HAP-1 (cell line): ENCODE measurements at regions not wholly inside any gene's neighbourhood (a gene's known extent, or its start where the extent isn't known, plus 50 kb on each side); places are given as distances from the start of the nearest gene placed in this dataset.

Experiments
- DNase-seq, 2 experiments: peaks; one replicate each; pipeline ENCODE4 v3.0.0-alpha.2; 2016 to 2020; ENCODE audit warnings: low spot score in 2 of 2
- H3K27me3 ChIP-seq: fragments of 250-450 bp; sonication (Bioruptor Pico); 2 replicates; pipeline ENCODE4 v1.5.1; 2020; ENCODE audit warnings: low read depth, mild to moderate bottlenecking, moderate library complexity
- H3K36me3 ChIP-seq: fragments of 250-450 bp; sonication (Bioruptor Pico); replicated peaks from 2 replicates; pipeline ENCODE4 v1.5.1; 2020; ENCODE audit warnings: mild to moderate bottlenecking
- H3K4me1 ChIP-seq: fragments of 250-450 bp; sonication (Bioruptor Pico); 2 replicates; pipeline ENCODE4 v1.5.1; 2020; ENCODE audit warnings: mild to moderate bottlenecking
- H3K4me3 ChIP-seq: fragments of 250-450 bp; sonication (Bioruptor Pico); 2 replicates; pipeline ENCODE4 v1.5.1; 2020; ENCODE audit warnings: mild to moderate bottlenecking, moderate library complexity
- H3K9me3 ChIP-seq: fragments of 250-450 bp; sonication (Bioruptor Pico); 2 replicates; pipeline ENCODE4 v1.5.1; 2020; ENCODE audit warnings: mild to moderate bottlenecking, moderate library complexity
- in situ Hi-C: fragments of 300-500 bp; cut with MboI; formaldehyde crosslinking; loops from 3 replicates; pipeline ENCODE4 v1.14.3; 2020; ENCODE audit warnings: low sequenced_read_pairs, inconsistent platforms, mixed read lengths

GRCh38 chr5:163360656-163361055 is 76.7 kb upstream of the CCNG1 start:
- in situ Hi-C loops, result no loop called here
- peaks cover 3% of the 10 kb centered on the region; the same call in 1 of the 2 replicates for H3K27me3 ChIP-seq
- H3K4me1 ChIP-seq, result no peaks in the 10 kb centered on the region
- DNase-seq, result no peak
- no peaks in the 10 kb centered on the region for H3K36me3 ChIP-seq
- H3K4me3 ChIP-seq, result no peak overlapping the region
- H3K9me3 ChIP-seq, result no peaks in the 10 kb centered on the region

DNA sequence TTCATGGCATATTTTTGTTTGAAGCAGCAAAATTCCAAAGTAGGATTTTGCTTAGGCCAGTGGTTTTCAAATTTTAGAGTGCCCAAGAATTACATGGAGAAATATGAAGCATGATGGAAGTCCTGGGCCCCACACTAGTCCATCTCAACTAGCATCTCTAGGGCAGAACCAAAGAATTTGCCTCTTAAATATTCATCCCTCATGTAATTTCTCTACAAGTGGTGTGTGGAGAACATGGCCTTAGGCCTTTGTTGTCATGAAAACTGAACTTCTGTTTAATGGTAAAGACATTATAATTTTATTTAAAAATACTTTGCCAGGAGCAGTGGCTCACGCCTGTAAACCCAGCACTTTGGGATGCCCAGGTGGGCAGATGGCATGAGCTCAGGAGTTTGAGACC is 75.9 kb upstream of the CCNG1 start:
- no peaks in the 10 kb centered on the region for H3K36me3 ChIP-seq
- no peak for DNase-seq
- peaks cover 3% of the 10 kb centered on the region; the same call in 1 of the 2 replicates for H3K27me3 ChIP-seq
- H3K4me1 ChIP-seq, result no peaks in the 10 kb centered on the region
- H3K9me3 ChIP-seq, result no peaks in the 10 kb centered on the region
- H3K4me3 ChIP-seq, result no peak overlapping the region
- in situ Hi-C loops, result no loop called here

GRCh38 chr5:163362840-163363371 is 74.5 kb upstream of the CCNG1 start:
- peaks cover 3% of the 10 kb centered on the region; the same call in 1 of the 2 replicates for H3K27me3 ChIP-seq
- no peak overlapping the region for H3K4me3 ChIP-seq
- H3K9me3 ChIP-seq, result no peaks in the 10 kb centered on the region
- H3K36me3 ChIP-seq, result no peaks in the 10 kb centered on the region
- H3K4me1 ChIP-seq, result no peaks in the 10 kb centered on the region
- no peak for DNase-seq
- in situ Hi-C loops, result no loop called here

DNA sequence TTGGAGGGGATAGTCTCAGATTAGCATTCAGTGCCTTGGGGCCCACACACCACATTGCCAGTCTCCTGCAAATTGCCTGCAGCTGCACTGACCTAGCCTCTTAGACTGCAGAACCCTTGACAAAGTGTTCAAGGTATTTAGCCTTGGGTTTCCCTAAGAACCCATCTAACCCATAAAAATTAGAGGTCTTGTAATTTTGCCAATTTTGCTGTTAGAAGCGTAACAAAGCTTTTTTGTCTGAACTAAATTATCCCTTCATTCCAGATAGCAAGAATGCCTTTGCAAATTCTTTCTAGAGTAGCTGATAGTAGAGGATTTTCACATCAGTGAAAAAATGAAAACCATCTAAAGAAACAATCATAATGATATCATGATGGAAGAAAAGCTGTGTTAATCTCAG is 74.0 kb upstream of the CCNG1 start:
- H3K36me3 ChIP-seq, result no peaks in the 10 kb centered on the region
- peak in 1 of 2 experiments; percentile 31 for DNase-seq
- in situ Hi-C loops, result no loop called here

DNA sequence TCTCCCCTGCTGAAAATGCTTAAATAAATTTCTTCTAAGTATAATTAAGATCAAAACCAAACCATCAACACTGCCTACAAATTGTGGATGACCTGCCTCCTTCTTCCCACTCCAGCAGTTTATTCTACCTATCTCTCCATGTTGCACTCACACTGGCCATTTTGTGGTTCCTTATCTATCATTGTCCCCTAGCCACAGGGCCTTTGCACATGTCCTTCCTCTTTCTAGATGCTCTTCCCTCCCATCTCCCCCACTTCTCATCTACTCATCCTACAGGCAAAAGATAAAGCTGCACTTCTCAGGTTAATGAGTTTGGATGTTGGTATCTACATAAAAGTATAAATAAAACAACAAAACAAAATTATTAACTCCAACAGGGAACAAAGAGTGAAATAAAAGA is 70.6 kb upstream of the CCNG1 start:
- H3K9me3 ChIP-seq, result no peaks in the 10 kb centered on the region
- H3K36me3 ChIP-seq, result no peaks in the 10 kb centered on the region
- H3K27me3 ChIP-seq, result no peaks in the 10 kb centered on the region
- DNase-seq, result no peak
- in situ Hi-C loops, result no loop called here
- H3K4me1 ChIP-seq, result no peaks in the 10 kb centered on the region
- H3K4me3 ChIP-seq, result no peak overlapping the region

More for the DNA sequence above, 74.0 kb upstream of the CCNG1 start:
- H3K4me1 ChIP-seq, result no peaks in the 10 kb centered on the region
- peaks cover 3% of the 10 kb centered on the region; the same call in 1 of the 2 replicates for H3K27me3 ChIP-seq
- H3K9me3 ChIP-seq, result no peaks in the 10 kb centered on the region
- no peak overlapping the region for H3K4me3 ChIP-seq

DNA sequence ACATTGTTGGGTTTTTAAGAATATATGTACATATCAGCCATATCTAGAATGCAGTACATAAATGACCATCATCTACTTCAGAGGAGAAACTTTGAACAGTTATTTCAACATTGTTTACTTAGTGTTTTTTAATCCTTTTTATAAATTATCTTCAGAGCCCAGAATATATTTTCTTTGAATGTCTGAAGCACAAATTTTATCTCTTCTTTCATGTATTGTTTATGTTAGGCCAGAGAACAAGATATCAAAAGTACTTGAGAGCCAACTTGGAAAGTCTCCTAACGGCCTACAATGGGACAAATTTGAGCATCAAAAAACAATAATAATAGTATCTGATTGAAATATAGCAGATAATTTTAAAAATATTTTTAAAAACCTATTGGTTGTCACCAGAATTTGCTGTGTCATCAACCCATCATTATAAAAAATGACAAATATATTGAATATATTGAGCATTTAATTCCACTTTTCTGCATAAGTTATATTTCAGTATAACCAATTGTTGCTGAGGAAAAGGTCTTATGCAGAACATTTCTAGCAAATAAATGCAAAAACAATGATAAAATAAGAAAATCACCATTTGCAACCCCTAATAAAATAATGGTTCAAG is 67.5 kb upstream of the CCNG1 start:
- Histone ChIP-seq H3K4me1 (peaks cover 18% of the 10 kb centered on the region), H3K36me3 (no peaks in the 10 kb centered on the region), H3K4me3 (no peak overlapping the region), H3K27me3 (no peaks in the 10 kb centered on the region), H3K9me3 (no peaks in the 10 kb centered on the region)
- in situ Hi-C loops, result no loop called here
- no peak for DNase-seq

- peak; percentile 55 to 100 for DNase-seq
- no peaks in the 10 kb centered on the region for H3K9me3 ChIP-seq
- no peak overlapping the region for H3K4me3 ChIP-seq
- peaks cover 19% of the 10 kb centered on the region for H3K4me1 ChIP-seq
- in situ Hi-C loops, result no loop called here
- H3K27me3 ChIP-seq, result no peaks in the 10 kb centered on the region
- H3K36me3 ChIP-seq, result no peaks in the 10 kb centered on the region
Measured at GRCh38 chr5:163373436-163374084, 63.8 kb upstream of the CCNG1 start.

DNA sequence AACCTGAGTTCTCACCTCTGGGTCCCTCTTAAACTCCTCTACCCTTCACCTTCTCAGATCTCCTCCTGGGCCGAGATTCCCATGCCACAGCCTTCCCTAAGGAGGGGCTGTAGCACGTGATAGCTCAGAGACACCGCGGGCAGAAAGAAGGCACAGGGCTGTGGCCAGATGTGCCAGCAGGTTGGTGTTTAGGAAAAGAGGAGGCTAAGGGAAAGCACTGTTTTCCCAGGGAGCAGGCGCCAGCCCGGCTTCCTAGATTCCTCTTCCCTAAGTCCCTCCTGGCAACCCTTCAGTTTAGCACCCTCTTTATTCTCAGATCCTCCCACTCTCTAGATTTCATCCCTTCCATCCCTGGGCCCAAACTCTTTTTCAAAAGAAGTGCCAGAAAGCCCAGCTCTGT is 59.4 kb upstream of the CCNG1 start:
- DNase-seq, result no peak
- in situ Hi-C loops, result no loop called here

DNA sequence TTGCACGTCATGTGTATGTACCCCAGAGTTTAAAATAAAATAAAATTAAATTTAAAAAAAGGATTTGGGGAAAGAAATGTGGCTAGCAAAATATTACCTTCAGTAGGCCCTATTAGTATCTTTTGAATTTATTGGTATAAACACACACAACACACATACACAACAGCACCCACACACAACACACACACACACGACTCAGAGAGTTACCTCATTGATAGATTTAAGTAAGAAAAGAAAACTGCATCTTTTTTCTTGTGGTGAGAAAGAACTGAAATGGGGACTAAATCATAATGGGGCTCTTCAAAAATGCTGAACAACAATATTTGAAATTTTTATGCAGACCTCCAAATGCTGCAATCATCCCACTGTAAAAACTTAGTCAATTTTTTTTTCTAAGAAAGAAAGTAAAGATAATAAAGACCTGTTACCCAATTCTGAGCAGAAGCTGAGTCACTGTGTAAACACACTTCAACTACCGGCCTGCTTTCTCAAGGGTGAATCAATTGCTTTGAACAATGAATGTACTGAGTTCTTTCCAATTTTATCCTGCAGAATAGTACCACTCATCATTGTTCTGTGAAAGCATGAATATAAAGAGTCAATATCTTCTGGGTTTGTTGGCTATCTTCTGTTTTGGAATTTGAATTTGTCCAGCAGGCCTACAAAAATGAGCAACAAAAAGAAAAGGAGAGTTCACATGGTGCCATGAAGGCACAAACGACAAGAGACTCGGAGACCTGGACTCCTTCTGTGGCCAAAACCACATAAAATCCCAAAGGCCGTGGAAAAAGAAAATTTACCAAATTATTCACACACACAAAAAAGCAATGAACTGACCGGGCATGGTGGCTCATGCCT is 57.9 kb upstream of the CCNG1 start:
- in situ Hi-C loops, result no loop called here
- H3K36me3 ChIP-seq, result no peaks in the 10 kb centered on the region
- no peaks in the 10 kb centered on the region for H3K27me3 ChIP-seq
- peaks cover 22% of the 10 kb centered on the region for H3K4me1 ChIP-seq
- peak; percentile 45 to 88 for DNase-seq
- H3K4me3 ChIP-seq, result no peak overlapping the region
- no peaks in the 10 kb centered on the region for H3K9me3 ChIP-seq

More for the DNA sequence above, 59.4 kb upstream of the CCNG1 start:
- H3K27me3 ChIP-seq, result no peaks in the 10 kb centered on the region
- no peaks in the 10 kb centered on the region for H3K9me3 ChIP-seq
- no peak overlapping the region for H3K4me3 ChIP-seq
- no peaks in the 10 kb centered on the region for H3K36me3 ChIP-seq
- H3K4me1 ChIP-seq, result peaks cover 32% of the 10 kb centered on the region

DNA sequence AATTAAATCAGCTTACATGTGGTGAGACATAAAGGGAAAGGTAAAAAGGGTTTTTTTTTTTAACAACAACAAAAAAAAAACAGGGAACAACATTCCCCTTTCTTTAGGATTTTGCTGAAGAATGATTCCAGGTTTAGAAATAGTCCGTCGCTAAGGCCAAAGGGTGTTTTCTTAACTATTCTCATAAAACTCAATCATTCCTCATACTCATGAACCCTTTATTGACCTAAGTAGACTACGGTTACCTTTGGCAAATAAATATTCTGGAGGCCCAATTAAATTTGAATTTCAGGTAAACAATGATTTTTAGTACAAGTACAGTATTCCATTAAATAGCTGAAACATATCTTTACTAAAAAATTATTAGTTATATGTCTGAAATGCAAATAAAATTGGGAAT is 55.6 kb upstream of the CCNG1 start:
- no peak overlapping the region for H3K4me3 ChIP-seq
- no peaks in the 10 kb centered on the region for H3K36me3 ChIP-seq
- no peaks in the 10 kb centered on the region for H3K27me3 ChIP-seq
- no peaks in the 10 kb centered on the region for H3K9me3 ChIP-seq
- peaks cover 19% of the 10 kb centered on the region for H3K4me1 ChIP-seq
- no peak for DNase-seq
- in situ Hi-C loops, result no loop called here

GRCh38 chr5:163383754-163384153 is 53.6 kb upstream of the CCNG1 start:
- in situ Hi-C loops, result no loop called here
- Histone ChIP-seq H3K4me1 (peaks cover 16% of the 10 kb centered on the region), H3K36me3 (no peaks in the 10 kb centered on the region), H3K4me3 (no peak overlapping the region), H3K9me3 (no peaks in the 10 kb centered on the region), H3K27me3 (no peaks in the 10 kb centered on the region)
- no peak for DNase-seq

GRCh38 chr5:163384669-163385068 is 52.7 kb upstream of the CCNG1 start:
- no peaks in the 10 kb centered on the region for H3K36me3 ChIP-seq
- H3K9me3 ChIP-seq, result no peaks in the 10 kb centered on the region
- H3K4me1 ChIP-seq, result peaks cover 7% of the 10 kb centered on the region
- no peak for DNase-seq
- in situ Hi-C loops, result no loop called here
- no peak overlapping the region for H3K4me3 ChIP-seq
- no peaks in the 10 kb centered on the region for H3K27me3 ChIP-seq

DNA sequence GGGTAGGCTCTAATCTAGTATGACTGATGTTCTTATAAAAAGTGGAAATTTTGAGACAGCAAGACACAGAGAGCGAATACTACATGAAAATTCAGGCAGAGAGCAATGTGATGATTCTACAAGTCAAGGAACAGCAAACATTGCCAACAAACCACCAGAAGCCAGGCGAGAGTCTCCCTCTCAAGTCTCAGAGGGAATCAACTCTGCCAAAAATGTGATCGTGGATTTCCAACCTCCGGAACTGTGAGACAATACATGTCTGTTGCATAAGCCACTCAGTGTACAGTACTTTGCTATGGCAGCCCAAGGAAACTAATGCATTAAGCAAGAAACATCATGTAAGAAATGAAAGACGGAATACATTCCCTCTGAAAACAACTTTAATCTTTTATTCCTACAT is 52.1 kb upstream of the CCNG1 start:
- Histone ChIP-seq H3K36me3 (no peaks in the 10 kb centered on the region), H3K9me3 (no peaks in the 10 kb centered on the region), H3K4me3 (no peak overlapping the region), H3K27me3 (no peaks in the 10 kb centered on the region), H3K4me1 (peaks cover 1% of the 10 kb centered on the region)
- DNase-seq, result no peak
- in situ Hi-C loops, result no loop called here

GRCh38 chr5:163385824-163386223 is 51.6 kb upstream of the CCNG1 start:
- no peaks in the 10 kb centered on the region for H3K27me3 ChIP-seq
- no peaks in the 10 kb centered on the region; the same call in 1 of the 2 replicates for H3K4me1 ChIP-seq
- in situ Hi-C loops, result no loop called here
- no peaks in the 10 kb centered on the region for H3K36me3 ChIP-seq
- H3K4me3 ChIP-seq, result no peak overlapping the region
- no peak for DNase-seq
- H3K9me3 ChIP-seq, result no peaks in the 10 kb centered on the region
